Natural killer cell treated with Interleukin-12 subunit alpha and Interleukin-12 subunit beta and Interleukin-15 and Interleukin-18, amount 100 ng/mL, for 72 hours (primary cell): ENCODE measurements at regions not wholly inside any gene's neighbourhood (a gene's known extent, or its start where the extent isn't known, plus 50 kb on each side); places are given as distances from the start of the nearest gene placed in this dataset.

Experiments used
- ATAC-seq, 2 donors: fragments of 150-1000 bp; cut with Tn5 transposase in 1 of 2; sonication (Bioruptor Pico), chemical (Tn5 transposase) in 1 of 2; 2 replicates each; pipeline ENCODE4 v1.10.0; 2021
- DNase-seq: peaks from one replicate; pipeline ENCODE4 v3.0.0; 2022; ENCODE audit warnings: low spot score
- H3K27ac Mint-ChIP-seq, 2 donors: 1 replicate in 1 of 2; 2 replicates in 1 of 2; pipeline ENCODE4 v1.8.0; 2022; ENCODE audit warnings: mixed read lengths in 2 of 2, mild to moderate bottlenecking in 1 of 2, moderate library complexity in 1 of 2
- H3K27me3 Mint-ChIP-seq, 2 donors: 1 replicate in 1 of 2; 2 replicates in 1 of 2; pipeline ENCODE4 v1.8.0; 2022; ENCODE audit warnings: mixed read lengths in 2 of 2
- H3K36me3 Mint-ChIP-seq: one replicate; pipeline ENCODE4 v1.8.0; 2022; ENCODE audit warnings: mixed read lengths
- H3K4me1 Mint-ChIP-seq, 2 donors: 1 replicate in 1 of 2; 2 replicates in 1 of 2; pipeline ENCODE4 v1.8.0; 2022; ENCODE audit warnings: low read depth in 2 of 2, mixed read lengths in 2 of 2, mild to moderate bottlenecking in 1 of 2
- H3K4me3 Mint-ChIP-seq: one replicate; pipeline ENCODE4 v1.8.0; 2022; ENCODE audit warnings: mixed read lengths
- H3K9me3 Mint-ChIP-seq: 2 replicates; pipeline ENCODE4 v1.8.0; 2022; ENCODE audit warnings: mixed read lengths

GRCh38 chr6:165045631-165046030, 263.8 kb downstream of the C6orf118 start:
- Mint-ChIP-seq H3K4me1 (no peaks in the 10 kb centered on the region), H3K4me3 (no peak overlapping the region), H3K27ac (no peak overlapping the region), H3K27me3 (no peaks in the 10 kb centered on the region), H3K9me3 (peaks cover 17% of the 10 kb centered on the region), H3K36me3 (no peaks in the 10 kb centered on the region)
- ATAC-seq (no peak), DNase-seq (no peak)

GRCh38 chr6:165042912-165043311, 266.5 kb downstream of the C6orf118 start:
- H3K27ac Mint-ChIP-seq: no peak overlapping the region
- no peaks in the 10 kb centered on the region for H3K4me1 Mint-ChIP-seq
- DNase-seq: no peak
- H3K9me3 Mint-ChIP-seq: peaks cover 13% of the 10 kb centered on the region
- no peaks in the 10 kb centered on the region for H3K36me3 Mint-ChIP-seq
- no peaks in the 10 kb centered on the region for H3K27me3 Mint-ChIP-seq
- no peak for ATAC-seq
- no peak overlapping the region for H3K4me3 Mint-ChIP-seq

- ATAC-seq (no peak), DNase-seq (no peak)
- no peak overlapping the region for H3K27ac Mint-ChIP-seq
- no peaks in the 10 kb centered on the region for H3K4me1 Mint-ChIP-seq
- H3K36me3 Mint-ChIP-seq: no peaks in the 10 kb centered on the region
- no peaks in the 10 kb centered on the region for H3K27me3 Mint-ChIP-seq
- no peak overlapping the region for H3K4me3 Mint-ChIP-seq
- H3K9me3 Mint-ChIP-seq: peaks cover 16% of the 10 kb centered on the region
These were observed 269.0 kb downstream of the C6orf118 start for GRCh38 chr6:165040440-165040839.

GRCh38 chr6:165034271-165034741, 275.1 kb downstream of the C6orf118 start:
- Mint-ChIP-seq H3K27ac (no peak overlapping the region), H3K27me3 (no peaks in the 10 kb centered on the region), H3K9me3 (peaks cover 29% of the 10 kb centered on the region), H3K4me1 (no peaks in the 10 kb centered on the region), H3K36me3 (no peaks in the 10 kb centered on the region), H3K4me3 (no peak overlapping the region)
- ATAC-seq (no peak), DNase-seq (no peak)

GRCh38 chr6:165031502-165031901, 277.9 kb downstream of the C6orf118 start:
- Mint-ChIP-seq H3K4me1 (no peaks in the 10 kb centered on the region), H3K27ac (no peak overlapping the region), H3K9me3 (peaks cover 20% of the 10 kb centered on the region), H3K27me3 (no peaks in the 10 kb centered on the region), H3K4me3 (no peak overlapping the region), H3K36me3 (no peaks in the 10 kb centered on the region)
- DNase-seq: no peak
- ATAC-seq: no peak

- no peaks in the 10 kb centered on the region for H3K4me1 Mint-ChIP-seq
- H3K9me3 Mint-ChIP-seq: peaks cover 14% of the 10 kb centered on the region
- no peak overlapping the region for H3K4me3 Mint-ChIP-seq
- no peak for ATAC-seq
- peaks cover 7% of the 10 kb centered on the region for H3K36me3 Mint-ChIP-seq
- H3K27ac Mint-ChIP-seq: no peak overlapping the region
- H3K27me3 Mint-ChIP-seq: no peaks in the 10 kb centered on the region
- DNase-seq: no peak
These were observed 284.4 kb downstream of the C6orf118 start for GRCh38 chr6:165025040-165025439.

- no peaks in the 10 kb centered on the region for H3K4me1 Mint-ChIP-seq
- no peak overlapping the region for H3K4me3 Mint-ChIP-seq
- H3K36me3 Mint-ChIP-seq: peaks cover 7% of the 10 kb centered on the region
- ATAC-seq: no peak
- no peaks in the 10 kb centered on the region for H3K27me3 Mint-ChIP-seq
- H3K27ac Mint-ChIP-seq: no peak overlapping the region
- peaks cover 11% of the 10 kb centered on the region for H3K9me3 Mint-ChIP-seq
- DNase-seq: no peak
These were observed 289.7 kb downstream of the C6orf118 start for GRCh38 chr6:165019681-165020080.

GRCh38 chr6:165015676-165016075, 293.7 kb downstream of the C6orf118 start:
- Mint-ChIP-seq H3K4me1 (no peaks in the 10 kb centered on the region), H3K27me3 (no peaks in the 10 kb centered on the region), H3K36me3 (no peaks in the 10 kb centered on the region), H3K9me3 (peaks cover 5% of the 10 kb centered on the region), H3K4me3 (no peak overlapping the region), H3K27ac (no peak overlapping the region)
- ATAC-seq (no peak), DNase-seq (no peak)

GRCh38 chr6:165013701-165014100, 295.7 kb downstream of the C6orf118 start:
- H3K4me3 Mint-ChIP-seq: no peak overlapping the region

GRCh38 chr6:165012183-165012582, 297.2 kb downstream of the C6orf118 start:
- no peak for ATAC-seq
- no peak for DNase-seq
- no peak overlapping the region for H3K4me3 Mint-ChIP-seq
- H3K27me3 Mint-ChIP-seq: no peaks in the 10 kb centered on the region
- H3K36me3 Mint-ChIP-seq: no peaks in the 10 kb centered on the region
- peaks cover 14% of the 10 kb centered on the region for H3K9me3 Mint-ChIP-seq
- no peak overlapping the region for H3K27ac Mint-ChIP-seq
- no peaks in the 10 kb centered on the region for H3K4me1 Mint-ChIP-seq

More at GRCh38 chr6:165013701-165014100, 295.7 kb downstream of the C6orf118 start:
- Mint-ChIP-seq H3K27ac (no peak overlapping the region), H3K9me3 (peaks cover 10% of the 10 kb centered on the region), H3K27me3 (no peaks in the 10 kb centered on the region), H3K36me3 (no peaks in the 10 kb centered on the region), H3K4me1 (no peaks in the 10 kb centered on the region)
- DNase-seq: no peak
- ATAC-seq: no peak

- H3K27me3 Mint-ChIP-seq: no peaks in the 10 kb centered on the region
- peaks cover 14% of the 10 kb centered on the region for H3K9me3 Mint-ChIP-seq
- H3K4me1 Mint-ChIP-seq: no peaks in the 10 kb centered on the region
- DNase-seq: no peak
- no peak overlapping the region for H3K4me3 Mint-ChIP-seq
- H3K36me3 Mint-ChIP-seq: no peaks in the 10 kb centered on the region
- H3K27ac Mint-ChIP-seq: no peak overlapping the region
- no peak for ATAC-seq
These were observed 298.6 kb downstream of the C6orf118 start for GRCh38 chr6:165010556-165011535.

GRCh38 chr6:165008971-165009370, 300.4 kb downstream of the C6orf118 start:
- ATAC-seq (no peak), DNase-seq (no peak)
- Mint-ChIP-seq H3K27me3 (no peaks in the 10 kb centered on the region), H3K4me3 (no peak overlapping the region), H3K9me3 (peaks cover 17% of the 10 kb centered on the region), H3K36me3 (peaks cover 4% of the 10 kb centered on the region), H3K4me1 (no peaks in the 10 kb centered on the region), H3K27ac (no peak overlapping the region)

GRCh38 chr6:165002866-165003265, 306.5 kb downstream of the C6orf118 start:
- Mint-ChIP-seq H3K9me3 (peaks cover 10% of the 10 kb centered on the region), H3K27ac (no peak overlapping the region), H3K4me3 (no peak overlapping the region), H3K4me1 (no peaks in the 10 kb centered on the region), H3K27me3 (no peaks in the 10 kb centered on the region), H3K36me3 (peaks cover 4% of the 10 kb centered on the region)
- ATAC-seq: no peak
- DNase-seq: no peak

- H3K4me1 Mint-ChIP-seq: no peaks in the 10 kb centered on the region
- DNase-seq (no peak), ATAC-seq (no peak)
- peaks cover 4% of the 10 kb centered on the region for H3K36me3 Mint-ChIP-seq
- peaks cover 8% of the 10 kb centered on the region for H3K9me3 Mint-ChIP-seq
- no peaks in the 10 kb centered on the region for H3K27me3 Mint-ChIP-seq
- no peak overlapping the region for H3K4me3 Mint-ChIP-seq
- H3K27ac Mint-ChIP-seq: no peak overlapping the region
These were observed 307.0 kb downstream of the C6orf118 start for GRCh38 chr6:165002358-165002757.
